HG03432 (cell line): ENCODE measurements at regions not wholly inside any gene's neighbourhood (a gene's known extent, or its start where the extent isn't known, plus 50 kb on each side); places are given as distances from the start of the nearest gene placed in this dataset.
"Not testable (repeated sequence)": the region's sequence is repeated elsewhere in the genome, so short reads cannot be mapped to it uniquely, and the experiment has no call there.

Source experiments
- ATAC-seq: cut with Tn5 transposase; IDR thresholded peaks from one replicate; pipeline ENCODE4 v1.9.1; 2021; ENCODE audit warnings: mild to moderate bottlenecking, moderate library complexity; ENCODE audit not compliant: unreplicated experiment

DNA sequence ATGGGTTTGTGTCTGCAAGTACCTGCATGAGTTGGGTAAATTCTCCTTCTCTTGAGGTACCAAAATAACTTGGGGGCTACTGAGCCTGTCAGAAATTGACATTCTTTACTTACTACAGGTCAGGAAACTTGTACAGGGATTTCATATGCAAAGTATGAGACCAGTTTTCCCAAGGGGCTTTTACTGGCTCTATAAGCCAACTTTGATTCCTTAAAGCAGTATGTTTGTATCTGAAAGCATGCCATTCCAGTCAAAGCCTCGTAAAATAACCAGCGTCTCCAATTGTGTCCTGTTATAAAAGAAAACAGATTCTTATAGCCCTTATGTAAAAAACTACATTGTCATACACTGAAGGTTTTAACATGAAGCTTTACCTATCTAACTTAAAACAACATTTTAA, 90.2 kb downstream of the ZNF467 start:
- ATAC-seq, result no peak

DNA sequence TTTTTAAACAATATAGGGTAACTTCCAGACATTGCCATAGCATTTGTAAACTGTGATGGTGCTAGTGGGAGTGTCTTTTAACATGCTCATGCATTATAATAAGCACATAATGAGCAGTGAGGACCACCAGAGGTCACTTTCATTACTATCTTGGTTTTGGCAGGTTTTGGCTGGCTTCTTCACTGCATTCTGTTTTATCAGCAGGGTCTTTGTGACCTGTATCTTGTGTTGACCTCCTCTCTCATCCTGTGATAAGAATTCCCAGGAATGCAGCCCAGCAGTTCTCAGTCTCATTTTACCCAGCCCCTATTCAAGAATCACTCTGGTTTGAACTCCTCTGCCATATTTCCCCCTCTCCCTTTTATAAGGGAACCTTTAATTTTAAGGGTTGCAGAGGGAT, 91.3 kb downstream of the ZNF467 start:
- no peak for ATAC-seq

DNA sequence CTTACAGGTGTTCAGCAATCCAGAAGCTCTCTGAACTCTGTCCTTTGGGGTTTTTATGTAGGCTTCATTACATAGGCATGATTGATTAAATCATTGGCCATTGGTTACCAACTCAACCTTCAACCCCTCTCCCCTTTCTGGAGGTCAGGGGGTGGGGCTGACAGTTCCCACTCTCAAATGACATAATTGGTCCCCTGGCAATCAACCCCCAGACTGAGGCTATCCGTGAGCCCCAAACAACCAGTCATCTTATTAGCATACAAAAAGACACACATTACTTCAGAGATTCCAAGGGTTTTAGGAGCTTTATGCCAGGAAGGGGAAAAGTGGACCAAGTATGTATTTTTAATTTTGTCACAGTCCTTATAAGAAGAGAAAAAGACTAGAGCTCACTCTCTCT, 92.1 kb downstream of the ZNF467 start:
- no peak for ATAC-seq

DNA sequence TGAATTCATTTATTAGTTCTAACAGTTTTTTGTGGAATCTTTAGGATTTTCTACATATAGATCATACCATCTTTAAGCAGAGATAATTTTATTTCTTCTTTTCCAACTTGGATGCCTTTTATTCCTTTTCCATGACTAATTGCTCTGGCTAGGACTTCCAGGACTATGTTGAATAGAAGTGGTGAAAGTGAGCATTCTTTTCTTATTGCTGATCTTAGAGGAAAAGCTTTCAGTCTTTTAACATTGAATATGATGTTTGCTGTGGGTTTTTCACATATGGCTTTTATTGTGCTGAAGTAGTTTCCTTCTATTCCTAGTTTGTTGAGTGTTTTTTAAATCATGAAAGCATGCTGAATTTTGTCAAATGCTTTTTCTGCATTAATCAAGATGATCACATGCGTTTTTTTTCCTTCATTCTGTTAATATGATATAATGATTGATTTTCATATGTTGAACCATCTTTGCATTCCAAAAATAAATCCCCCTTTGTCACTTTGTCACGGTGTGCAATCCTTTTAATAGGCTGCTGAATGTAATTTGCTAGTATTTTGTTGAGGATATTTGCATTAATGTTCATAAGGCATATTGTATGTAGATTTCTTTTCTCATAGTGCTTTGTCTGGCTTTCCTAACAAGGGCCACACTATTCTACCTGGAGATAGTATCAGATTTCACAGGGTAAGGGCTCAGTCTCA, 92.9 kb downstream of the ZNF467 start:
- no peak for ATAC-seq

DNA sequence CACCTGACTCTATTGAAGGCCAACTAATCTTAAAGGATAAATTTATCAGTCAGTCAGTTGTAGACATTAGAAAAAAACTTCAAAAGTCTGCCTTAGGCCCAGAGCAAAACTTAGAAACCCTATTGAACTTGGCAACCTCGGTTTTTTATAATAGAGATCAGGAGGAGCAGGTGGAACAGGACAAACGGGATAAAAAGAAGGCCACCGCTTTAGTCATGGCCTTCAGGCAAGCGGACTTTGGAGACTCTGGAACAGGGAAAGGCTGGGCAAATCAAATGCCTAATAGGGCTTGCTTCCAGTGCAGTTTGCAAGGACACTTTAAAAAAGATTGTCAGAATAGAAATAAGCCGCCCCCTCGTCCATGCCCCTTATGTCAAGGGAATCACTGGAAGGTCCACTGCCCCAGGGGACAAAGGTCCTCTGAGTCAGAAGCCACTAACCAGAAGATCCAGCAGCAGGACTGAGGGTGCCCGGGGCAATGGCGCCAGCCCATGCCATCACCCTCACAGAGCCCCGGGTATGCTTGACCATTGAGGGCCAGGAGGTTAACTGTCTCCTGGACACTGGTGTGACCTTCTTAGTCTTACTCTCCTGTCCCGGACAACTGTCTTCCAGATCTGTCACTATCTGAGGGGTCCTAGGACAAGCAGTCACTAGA, 98.5 kb downstream of the ZNF467 start:
- ATAC-seq, result not testable (repeated sequence)

DNA sequence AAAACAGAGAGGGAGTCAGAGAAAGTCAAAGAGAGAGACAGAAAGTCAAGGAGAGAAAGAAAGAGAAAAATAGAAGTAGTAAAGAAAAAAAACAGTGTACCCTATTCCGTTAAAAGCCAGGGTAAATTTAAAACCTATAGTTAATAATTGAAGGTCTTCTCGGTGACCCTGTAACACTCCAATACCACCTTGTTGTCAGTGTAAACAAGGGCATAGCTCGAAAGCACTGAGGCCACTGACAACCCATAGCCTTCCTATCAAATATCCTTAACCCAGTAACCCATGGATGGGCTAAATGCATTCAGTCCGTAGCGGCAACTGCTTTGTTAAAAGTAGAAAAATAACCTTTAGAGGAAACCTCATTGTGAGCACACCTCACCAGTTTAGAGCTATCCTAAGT, 100.4 kb downstream of the ZNF467 start:
- ATAC-seq, result no peak

DNA sequence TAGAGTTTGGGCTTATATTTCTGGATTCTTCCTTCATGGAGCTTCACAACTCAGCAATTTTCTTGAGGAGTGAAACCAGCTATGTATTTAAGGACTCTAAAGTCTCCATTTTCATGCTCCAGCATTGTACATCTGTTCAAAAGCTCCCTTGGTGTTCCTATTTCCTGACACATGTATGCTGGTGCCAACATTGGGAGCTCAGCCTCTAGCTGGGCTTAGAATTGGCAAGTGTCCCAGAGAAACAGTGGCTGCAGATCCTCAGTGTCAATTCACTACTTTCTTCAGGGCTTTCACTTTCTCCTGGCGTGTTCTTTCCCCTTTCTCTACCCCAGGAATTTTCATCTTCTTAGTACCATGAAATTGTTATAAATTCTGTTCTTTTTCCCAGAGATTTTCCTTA, 103.1 kb downstream of the ZNF467 start:
- ATAC-seq, result no peak

DNA sequence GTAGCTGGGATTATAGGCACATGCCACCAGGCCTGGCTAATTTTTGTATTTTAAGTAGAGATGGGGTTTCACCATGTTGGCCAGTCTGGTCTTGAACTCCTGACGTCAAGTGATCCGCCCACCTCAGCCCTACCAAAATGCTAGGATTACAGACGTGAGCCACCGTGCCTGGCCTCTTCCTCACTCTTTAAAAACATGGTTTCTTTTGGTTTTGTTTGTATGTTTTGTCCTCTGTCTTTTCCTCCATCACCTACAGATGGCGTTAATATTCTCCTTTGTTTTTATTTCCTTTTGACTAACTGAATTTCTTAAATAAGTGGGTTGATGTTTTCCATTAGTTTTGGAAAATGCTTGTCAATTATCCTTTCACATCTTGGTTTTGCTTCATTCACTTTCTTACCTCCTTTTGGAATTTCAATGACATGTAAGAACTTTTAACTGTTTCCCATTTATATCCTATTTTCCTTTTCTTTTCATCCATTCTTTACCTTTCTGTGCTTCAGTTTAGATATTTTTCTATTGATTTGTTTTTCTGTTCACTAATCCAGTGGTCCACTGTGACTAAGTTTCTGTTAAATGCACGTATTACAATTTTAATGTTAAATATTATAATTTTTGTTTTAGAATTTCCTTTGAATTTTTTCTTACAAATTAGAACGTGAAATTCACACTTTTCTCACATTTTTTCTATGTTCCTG, 104.1 kb downstream of the ZNF467 start:
- ATAC-seq, result no peak

DNA sequence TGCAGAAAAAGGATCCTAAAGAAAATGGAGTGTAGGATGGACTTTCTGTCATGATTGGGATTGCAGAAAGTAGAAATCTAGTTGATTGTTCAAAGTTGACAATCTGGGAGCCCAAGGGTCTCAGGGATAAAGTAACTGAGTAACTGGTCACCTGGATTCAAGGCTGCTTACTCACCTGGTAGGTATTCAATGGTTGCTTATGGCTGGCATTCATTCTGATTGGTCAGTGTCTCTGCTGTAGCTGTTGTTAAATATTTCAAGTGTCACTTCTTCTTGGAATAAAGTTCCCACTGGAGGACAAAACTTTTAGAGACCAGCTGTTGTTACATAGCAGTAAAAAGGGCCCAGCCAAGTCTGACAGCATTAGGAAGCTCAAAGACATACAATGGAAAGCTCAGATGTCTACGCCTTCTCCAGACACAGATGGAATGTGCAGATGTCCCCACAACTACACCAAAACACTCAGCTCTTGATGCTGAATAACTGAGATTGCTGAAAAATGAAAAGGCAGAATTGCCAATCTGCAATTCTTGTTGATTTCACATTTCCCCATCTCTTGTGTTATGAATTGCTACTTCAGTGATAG, 106.9 kb downstream of the ZNF467 start:
- no peak for ATAC-seq

DNA sequence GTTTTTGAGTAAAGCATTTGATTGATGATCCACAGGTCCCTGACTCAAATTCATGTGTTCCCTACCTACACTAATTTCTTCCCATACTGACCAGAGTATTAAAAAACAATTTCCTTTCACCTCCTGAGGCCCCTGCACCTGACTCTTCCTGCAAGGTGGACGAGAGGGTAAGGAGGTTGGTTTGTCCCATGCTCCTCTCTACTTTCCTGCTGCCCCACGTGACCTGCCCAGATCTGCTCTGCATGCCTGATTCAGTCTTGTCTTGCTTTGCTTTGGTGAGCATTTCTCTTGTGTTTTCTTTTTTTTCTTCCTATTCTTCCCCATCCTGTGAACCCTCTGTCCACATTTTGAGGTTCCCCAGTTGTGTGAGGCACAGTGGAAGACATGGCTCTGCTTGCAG, 107.8 kb downstream of the ZNF467 start:
- not testable (repeated sequence) for ATAC-seq

DNA sequence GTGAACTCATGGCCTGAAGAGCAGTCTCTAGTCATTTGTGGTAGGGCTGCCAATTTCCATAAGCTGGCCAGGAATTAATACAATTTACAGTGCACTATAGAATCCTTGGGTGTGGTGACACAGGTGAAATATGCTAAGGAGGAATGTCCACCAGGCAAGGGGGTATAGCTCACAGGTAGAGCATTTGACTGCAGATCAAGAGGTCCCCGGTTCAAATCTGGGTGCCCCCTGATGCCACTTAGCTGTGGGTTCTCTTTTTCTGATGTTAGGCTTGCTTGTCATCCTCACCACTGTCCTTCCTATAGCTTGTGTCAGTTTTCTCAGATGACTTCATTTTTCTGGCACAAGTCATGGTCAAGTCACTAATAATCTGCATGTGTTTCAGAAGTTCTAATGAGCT, 108.7 kb downstream of the ZNF467 start:
- ATAC-seq, result no peak

DNA sequence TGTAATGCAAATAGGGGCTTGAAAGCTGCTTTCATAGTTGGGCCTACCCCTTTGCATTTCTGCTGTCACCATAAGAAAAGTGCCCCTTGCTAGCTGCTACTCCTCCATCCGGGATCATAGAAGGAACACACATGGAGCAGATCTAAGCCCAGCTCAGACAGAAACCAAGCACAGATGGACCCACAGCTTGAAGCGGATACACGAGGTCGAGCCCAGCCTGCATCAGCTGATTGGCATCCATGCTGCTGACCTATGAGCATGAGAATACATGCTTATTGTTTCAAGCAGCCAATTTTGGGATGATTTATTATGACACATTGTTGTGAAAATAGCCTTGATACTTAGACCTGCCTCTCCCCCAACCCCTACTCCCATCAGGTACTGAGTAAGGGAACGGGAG, 109.2 kb downstream of the ZNF467 start:
- no peak for ATAC-seq

DNA sequence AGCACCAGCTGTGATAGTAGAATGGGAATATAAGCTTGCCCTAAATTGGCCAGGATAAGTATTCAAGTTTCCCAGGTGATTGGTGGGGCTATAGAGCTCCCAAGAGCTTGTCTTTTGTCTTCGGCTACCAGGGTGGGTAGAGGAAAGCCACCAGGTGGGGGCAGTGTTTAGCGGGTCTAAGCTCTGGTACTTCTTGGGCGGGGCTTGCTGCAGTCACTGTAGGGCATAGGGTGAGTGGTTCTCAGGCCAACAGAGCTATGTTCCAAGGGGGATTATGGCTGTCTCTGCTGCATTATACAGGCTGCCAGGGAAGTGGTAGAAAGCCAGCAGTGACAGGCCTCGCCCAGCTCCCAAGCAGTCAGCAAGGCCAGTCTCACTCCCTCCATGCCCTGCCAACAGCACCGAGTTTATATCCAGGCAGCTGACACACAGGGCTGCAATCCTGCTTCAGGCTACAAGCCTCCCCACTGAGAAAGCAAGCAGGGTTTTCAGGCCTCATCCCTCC, 110.7 kb downstream of the ZNF467 start:
- peak; percentile 95 for ATAC-seq

DNA sequence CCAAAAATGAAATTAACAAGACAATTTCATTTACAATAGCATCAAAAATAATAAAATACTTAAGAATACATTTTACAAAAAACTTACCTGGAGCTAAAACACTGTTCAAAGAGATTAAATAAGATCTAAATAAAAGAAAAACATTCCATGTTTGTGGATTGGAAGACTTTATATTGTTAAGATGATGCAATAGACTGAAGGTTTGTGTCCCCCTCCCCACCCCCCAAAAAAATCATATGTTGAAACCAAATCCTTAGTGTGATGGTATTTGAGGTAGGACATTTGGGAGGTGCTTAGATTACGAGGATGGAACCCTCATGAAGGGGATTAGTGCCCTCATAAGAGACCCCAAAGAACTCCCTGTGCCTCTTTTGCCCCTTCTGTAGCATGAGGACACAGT, 117.6 kb downstream of the ZNF467 start:
- no peak for ATAC-seq

DNA sequence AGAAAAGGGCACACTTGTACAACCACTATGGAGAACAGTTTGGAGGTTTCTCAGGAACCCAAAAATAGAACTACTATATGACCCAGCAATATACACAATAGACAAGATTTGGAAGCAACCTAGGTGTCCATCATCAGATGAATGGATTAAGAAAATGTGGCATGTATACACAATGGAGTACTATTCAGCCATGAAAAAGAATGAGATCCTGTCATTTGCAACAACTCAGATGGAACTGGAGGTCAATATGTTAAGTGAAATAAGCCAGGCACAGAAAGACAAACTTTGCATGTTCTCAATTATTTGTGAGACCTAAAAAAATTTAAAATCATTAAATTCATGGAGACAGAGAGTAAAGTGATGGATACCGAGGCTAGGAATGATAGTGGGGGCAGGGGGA, 118.8 kb downstream of the ZNF467 start:
- no peak for ATAC-seq

DNA sequence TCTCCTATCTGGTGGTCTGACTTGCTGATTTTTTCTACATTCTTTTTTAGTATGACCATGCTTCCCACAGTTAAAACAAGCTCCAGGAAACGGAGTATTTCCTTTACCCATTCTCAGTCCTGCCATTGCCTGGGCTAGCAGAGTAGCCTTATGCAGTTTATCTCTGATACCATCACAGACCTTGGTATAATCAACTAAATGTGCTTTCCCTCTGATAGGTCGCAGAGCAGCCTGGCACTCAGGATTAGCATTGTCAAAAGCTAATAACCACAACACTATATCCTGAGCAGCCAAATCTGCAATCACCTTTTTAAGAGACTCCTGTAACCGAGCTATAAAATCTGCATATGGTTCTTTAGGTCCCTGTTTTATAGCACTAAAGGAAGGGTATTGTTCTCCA, 123.2 kb downstream of the ZNF467 start:
- not testable (repeated sequence) for ATAC-seq

DNA sequence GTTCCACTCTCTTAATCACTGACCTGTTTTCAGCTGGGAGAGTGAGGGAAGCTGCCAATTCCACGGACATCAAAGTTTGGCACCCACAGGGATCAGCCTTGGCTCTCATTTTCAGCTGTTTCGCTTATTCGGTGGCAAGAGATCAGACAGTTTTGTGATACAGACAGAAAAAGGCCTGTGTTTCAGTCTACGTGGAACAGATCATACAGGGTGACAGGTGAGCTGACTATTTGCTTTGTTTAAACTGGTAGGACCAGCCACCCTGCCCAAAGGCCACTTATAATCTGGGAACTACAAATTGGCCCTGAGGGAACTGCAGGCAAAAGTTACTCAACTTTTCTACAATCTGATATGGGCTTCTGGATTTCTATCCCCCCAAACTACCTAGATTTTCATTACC, 128.6 kb downstream of the ZNF467 start:
- ATAC-seq, result no peak

DNA sequence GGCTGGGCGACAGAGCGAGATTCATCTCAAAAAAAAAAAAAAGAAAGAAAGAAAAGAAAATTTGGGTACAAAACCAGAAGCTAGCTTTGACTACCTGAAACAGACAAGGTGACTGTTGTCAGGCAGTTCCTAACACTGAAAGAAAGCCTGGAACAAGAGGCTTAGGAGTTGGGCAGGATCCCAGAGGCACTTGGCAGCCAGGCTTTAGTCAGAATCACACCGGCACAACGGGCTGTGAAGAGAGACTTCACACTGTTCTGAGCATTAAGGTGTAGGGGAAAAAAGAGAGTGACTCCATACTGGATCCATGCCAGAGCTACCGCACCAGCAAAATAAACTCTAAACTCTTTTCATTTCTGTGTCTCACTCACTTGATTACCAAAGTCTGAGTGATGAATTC, 130.8 kb downstream of the ZNF467 start:
- no peak for ATAC-seq

DNA sequence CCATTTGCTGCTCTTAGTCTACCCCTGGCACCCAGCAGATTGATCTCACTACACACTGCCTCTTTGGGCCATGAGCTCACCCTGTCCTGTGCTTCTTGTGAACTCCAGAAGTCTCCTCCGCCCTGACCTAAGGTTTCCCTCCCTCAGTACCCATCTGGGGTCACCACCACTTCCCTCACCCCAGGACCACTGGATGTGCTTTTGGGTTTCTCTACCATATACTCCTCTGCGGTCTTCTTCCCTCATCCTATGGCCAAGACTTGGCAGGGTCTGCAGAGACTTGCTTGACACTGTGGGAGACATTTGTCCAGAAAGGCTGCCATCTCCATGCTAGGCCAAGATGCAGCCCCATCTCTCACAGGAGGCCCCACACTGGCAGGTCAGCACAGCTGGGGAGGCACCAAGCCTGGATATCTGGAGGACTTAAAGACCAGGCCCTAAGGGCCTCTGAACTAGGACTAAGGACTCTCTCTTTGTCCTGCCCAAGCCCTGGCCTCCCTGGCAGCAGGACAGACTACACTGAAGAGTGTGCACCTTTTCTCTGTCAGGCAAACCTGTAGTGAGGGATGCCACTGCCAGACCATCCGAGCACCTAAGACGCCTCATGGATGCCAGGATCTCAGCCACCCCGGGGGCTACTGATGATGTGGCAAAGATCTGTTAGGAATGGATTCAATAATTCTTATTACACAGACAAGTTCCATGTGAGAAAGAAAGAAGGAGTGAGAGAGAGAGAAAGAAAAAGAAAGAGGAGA, 134.6 kb downstream of the ZNF467 start:
- no peak for ATAC-seq

DNA sequence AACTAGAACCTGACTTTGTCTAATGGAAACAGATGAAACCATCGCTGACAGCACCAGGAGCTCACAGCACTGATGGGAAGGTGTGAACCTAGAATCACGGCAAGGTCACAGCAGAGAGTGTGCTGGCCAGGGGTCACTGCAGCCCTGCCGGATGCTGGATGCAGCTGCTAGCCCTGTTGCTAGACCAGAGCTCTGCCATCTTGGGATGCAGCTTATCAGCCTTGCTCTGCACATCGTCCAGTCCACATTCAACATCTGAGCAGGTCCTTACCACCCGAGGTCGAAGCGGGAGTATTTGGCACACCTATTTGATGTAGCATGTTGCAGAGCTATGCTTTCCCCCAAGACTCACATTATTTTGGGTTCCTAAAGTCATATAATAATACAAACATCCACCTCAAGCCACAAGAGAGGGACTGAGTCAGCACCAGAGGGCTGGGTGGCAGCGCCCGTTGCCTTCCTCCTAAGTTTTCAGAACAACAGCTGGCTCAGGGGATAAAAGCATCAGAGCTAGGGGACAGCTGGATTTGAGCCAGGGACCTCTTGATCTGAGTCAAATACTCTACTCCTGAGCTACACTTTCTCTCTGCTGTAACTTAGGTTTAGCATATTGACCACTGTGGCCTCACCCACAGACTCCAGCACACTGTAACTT, 135.3 kb downstream of the ZNF467 start:
- no peak for ATAC-seq
